ENCODE measurements at regions not wholly inside any gene's neighbourhood (a gene's known extent, or its start where the extent isn't known, plus 50 kb on each side); places are given as distances from the start of the nearest gene placed in this dataset.
"Not testable (repeated sequence)": the region's sequence is repeated elsewhere in the genome, so short reads cannot be mapped to it uniquely, and the experiment has no call there.

GRCh38 chr9:40939888-40940209 is 188.6 kb downstream of the FOXD4L6 start:
- not testable (repeated sequence) for H3K4me3 ChIP-seq (replicated peaks; ENCODE audit: insufficient read depth, low read length); H3K27ac ChIP-seq (replicated peaks); DNase-seq (ENCODE audit: low read depth in 1 of 2, low spot score in 1 of 2); H3K27me3 ChIP-seq (ENCODE audit: insufficient read depth, poor library complexity, severe bottlenecking)

GRCh38 chr9:40939201-40939887 is 189.1 kb downstream of the FOXD4L6 start:
- H3K4me3 ChIP-seq (replicated peaks; ENCODE audit: insufficient read depth, low read length); H3K27me3 ChIP-seq (ENCODE audit: insufficient read depth, poor library complexity, severe bottlenecking); DNase-seq (ENCODE audit: low read depth in 1 of 2, low spot score in 1 of 2); H3K27ac ChIP-seq (replicated peaks): not testable (repeated sequence)

GRCh38 chr9:40935336-40935735 is 193.1 kb downstream of the FOXD4L6 start:
- no peak for DNase-seq (ENCODE audit: low read depth in 1 of 2, low spot score in 1 of 2)
- Histone ChIP-seq H3K27me3 (ENCODE audit: insufficient read depth, poor library complexity, severe bottlenecking) (no peaks in the 10 kb centered on the region), H3K4me3 (replicated peaks; ENCODE audit: insufficient read depth, low read length) (no peak overlapping the region), H3K27ac (replicated peaks) (no peak overlapping the region)
- TF ChIP-seq GABPA (IDR thresholded peaks at IDR 0.05; ENCODE audit: low read depth) (no peak), CTCF (IDR thresholded peaks at IDR 0.05; ENCODE audit: insufficient read depth, low read length) (no peak), POLR2AphosphoS5 (IDR thresholded peaks at IDR 0.05; ENCODE audit: low read depth) (no peak), SPI1 (IDR thresholded peaks at IDR 0.05; ENCODE audit: borderline replicate concordance, low read depth) (no peak), REST (IDR thresholded peaks at IDR 0.05; ENCODE audit: insufficient replicate concordance, low read depth) (no peak)

- not testable (repeated sequence) for H3K27ac ChIP-seq (replicated peaks); DNase-seq (ENCODE audit: low read depth in 1 of 2, low spot score in 1 of 2); H3K4me3 ChIP-seq (replicated peaks; ENCODE audit: insufficient read depth, low read length); H3K27me3 ChIP-seq (ENCODE audit: insufficient read depth, poor library complexity, severe bottlenecking)
Measured at GRCh38 chr9:40934480-40934879, 194.0 kb downstream of the FOXD4L6 start.

- DNase-seq (ENCODE audit: low read depth in 1 of 2, low spot score in 1 of 2); H3K27me3 ChIP-seq (ENCODE audit: insufficient read depth, poor library complexity, severe bottlenecking); H3K4me3 ChIP-seq (replicated peaks; ENCODE audit: insufficient read depth, low read length); H3K27ac ChIP-seq (replicated peaks): not testable (repeated sequence)
Measured at GRCh38 chr9:40930426-40930825, 198.1 kb downstream of the FOXD4L6 start.

GRCh38 chr9:40929488-40929845 is 199.0 kb downstream of the FOXD4L6 start:
- H3K4me3 ChIP-seq (replicated peaks; ENCODE audit: insufficient read depth, low read length); H3K27ac ChIP-seq (replicated peaks); H3K27me3 ChIP-seq (ENCODE audit: insufficient read depth, poor library complexity, severe bottlenecking); DNase-seq (ENCODE audit: low read depth in 1 of 2, low spot score in 1 of 2): not testable (repeated sequence)

GRCh38 chr9:40928803-40929487 is 199.5 kb downstream of the FOXD4L6 start:
- Histone ChIP-seq H3K27ac (replicated peaks) (no peak overlapping the region), H3K27me3 (ENCODE audit: insufficient read depth, poor library complexity, severe bottlenecking) (no peaks in the 10 kb centered on the region), H3K4me3 (replicated peaks; ENCODE audit: insufficient read depth, low read length) (no peak overlapping the region)
- TF ChIP-seq SPI1 (IDR thresholded peaks at IDR 0.05; ENCODE audit: borderline replicate concordance, low read depth) (no peak), REST (IDR thresholded peaks at IDR 0.05; ENCODE audit: insufficient replicate concordance, low read depth) (no peak), POLR2AphosphoS5 (IDR thresholded peaks at IDR 0.05; ENCODE audit: low read depth) (no peak), CTCF (IDR thresholded peaks at IDR 0.05; ENCODE audit: insufficient read depth, low read length) (no peak), GABPA (IDR thresholded peaks at IDR 0.05; ENCODE audit: low read depth) (no peak)
- no peak for DNase-seq (ENCODE audit: low read depth in 1 of 2, low spot score in 1 of 2)
